SIG-M5 treated with dmso at 0.1 percent for 504 hours (cell line): ENCODE measurements at regions not wholly inside any gene's neighbourhood (a gene's known extent, or its start where the extent isn't known, plus 50 kb on each side); places are given as distances from the start of the nearest gene placed in this dataset.

Experiments
- DNase-seq: peaks from one replicate; lab custom pipeline; 2025; ENCODE audit not compliant: unreplicated experiment; lab: John Stamatoyannopoulos, UW

DNA sequence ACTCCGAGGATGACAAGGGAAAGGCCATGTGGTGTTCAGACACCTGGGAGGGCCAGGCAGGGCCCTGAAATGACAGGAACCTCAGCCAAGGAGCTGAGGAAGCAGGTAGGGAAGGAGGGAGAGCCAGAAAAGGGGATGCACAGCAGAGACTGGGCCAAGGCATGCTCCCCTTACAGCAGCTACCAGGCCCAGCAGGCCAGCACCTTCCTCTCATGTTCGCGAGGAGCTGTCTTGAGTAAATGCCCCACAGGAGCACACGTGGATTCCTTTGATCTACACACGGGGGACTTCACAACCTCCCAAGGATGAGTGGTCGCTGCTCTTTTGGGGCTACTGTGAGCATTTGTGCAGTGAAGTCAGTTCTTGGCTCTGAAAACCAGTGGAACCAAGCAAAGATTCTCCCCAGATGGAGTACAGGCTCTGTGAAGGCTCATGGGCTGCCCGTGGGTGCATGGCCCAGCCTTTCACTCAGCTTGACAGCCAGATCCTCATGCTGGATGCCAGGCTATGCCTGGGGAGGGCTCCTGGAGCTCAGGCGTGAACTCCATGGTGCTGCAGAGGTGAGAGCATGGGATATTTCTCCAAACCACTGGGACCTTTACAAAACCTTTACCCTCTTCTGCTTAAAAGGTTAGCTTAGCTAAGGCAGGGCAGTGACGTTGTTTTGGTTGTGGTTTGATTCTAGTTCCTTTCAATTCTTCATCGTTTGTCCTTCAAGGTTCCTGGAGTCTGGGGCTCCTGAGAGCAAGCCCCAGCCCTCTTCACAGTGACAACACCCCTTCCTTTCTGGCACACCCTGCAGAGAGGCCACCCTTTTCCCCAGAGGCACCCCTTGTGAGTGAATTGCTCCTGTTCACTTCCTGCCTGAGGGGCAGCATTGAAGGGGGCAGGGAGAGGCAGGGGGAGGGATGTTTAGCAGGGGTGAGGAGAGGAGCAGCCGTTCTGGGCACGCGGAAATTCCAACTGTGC lies 74.2 kb upstream of the ZPBP start:
- no peak for DNase-seq

DNA sequence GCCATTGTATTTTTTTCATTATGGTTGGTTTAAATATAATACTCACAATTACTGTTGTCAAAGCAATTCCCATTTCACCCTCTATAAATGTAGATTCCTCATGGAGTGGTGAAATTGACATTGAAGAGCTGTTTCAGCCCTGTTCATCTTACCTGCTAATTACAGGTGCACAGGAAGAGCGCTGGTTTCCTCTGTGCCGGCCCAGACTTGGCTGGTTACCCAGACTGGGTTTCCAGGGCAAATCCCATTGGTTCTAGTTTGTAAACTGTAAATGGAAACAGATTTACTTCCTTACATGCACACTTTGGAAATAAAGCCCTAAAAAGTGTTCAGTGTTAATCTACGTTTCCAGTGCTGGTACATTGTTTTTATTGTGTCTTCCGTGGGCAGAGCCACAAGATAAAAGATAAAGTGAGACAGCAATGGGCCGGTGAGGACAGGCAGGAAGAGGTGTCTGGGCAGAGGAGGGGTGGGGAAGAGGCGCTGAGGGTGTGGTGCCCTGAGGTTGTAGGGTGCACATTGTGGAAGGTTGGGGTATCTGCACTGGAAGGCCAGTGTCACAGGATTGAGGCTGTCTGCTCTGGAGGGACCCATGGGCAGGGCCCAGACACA lies 71.6 kb upstream of the ZPBP start:
- DNase-seq: no peak

DNA sequence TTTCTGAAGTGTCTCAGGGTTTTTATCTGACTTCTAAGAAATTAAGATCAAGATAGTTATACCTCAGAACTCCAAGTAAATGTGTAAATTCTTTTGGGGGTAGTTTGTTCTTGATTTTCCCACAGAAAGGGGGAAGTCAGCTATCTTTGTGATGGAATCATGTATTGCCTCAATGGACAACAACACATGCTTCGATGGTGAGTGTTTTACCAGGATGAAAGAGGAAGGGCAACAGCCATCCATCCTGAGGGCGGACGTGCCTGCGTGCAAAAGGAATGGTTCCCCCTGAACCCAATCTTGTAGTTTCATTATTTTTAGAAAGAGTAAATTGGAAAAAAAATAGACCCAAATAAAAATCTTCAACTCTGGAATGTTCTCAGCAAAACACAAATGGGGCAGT lies 67.2 kb upstream of the ZPBP start:
- DNase-seq: no peak

GRCh38 chr7:50159154-50159553 lies 66.1 kb upstream of the ZPBP start:
- DNase-seq: no peak

DNA sequence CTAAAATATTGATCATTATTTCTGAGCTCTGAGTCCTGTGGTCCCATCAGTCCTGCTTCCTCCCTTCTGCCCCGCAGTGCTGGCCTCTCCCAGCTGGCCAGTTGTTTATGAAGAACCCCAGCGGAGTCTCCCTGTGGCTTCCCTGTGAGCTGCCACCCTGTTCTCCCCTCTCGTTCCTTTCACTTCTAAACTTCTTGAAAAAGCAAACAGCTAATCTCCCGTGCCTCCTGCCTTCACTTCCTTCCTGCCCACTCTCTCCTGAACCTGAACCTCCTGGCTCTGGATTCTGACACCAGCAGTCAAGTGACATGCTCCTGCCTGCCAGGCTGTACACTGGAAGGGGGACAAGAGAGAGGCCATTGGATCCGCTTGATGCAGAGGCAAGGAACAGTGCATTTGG lies 63.7 kb upstream of the ZPBP start:
- no peak for DNase-seq

DNA sequence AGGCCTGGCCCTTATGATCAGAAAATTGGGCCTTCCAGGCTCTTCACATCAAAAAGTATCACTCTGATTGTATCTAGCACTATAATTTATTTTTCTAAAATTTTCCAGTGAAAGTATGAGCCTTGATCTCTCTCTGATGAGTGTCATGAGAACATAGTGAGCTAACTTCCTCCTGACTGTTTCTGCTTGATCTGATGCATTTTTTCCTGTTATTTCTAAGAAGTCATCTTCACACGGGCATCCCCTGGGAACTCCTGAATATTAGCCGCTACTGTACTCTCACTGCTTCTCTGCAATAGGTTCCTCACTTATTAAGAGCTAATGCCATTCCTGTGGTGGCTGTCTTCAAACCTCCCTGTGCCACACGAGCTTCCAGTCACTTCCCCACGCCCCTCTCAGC lies 63.1 kb upstream of the ZPBP start:
- no peak for DNase-seq

DNA sequence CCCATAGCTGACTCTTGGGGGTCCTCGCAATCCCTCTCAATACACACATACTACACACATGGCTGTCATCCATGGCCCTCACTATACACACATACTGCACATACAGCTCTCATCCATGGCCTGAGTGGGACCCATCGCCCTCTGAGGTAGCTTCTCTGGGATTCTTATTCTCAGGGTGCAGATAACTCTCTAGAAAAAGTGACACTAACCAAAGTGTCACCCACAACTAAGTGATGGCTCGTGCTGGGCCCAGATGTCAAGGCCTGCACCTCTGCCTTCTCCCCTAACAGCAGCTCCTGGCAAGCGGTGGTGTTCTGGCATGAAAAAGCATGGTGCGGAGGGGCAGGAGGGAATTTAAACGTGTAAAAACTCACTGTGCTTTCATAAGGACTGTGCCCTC lies 62.7 kb upstream of the ZPBP start:
- DNase-seq: no peak

DNA sequence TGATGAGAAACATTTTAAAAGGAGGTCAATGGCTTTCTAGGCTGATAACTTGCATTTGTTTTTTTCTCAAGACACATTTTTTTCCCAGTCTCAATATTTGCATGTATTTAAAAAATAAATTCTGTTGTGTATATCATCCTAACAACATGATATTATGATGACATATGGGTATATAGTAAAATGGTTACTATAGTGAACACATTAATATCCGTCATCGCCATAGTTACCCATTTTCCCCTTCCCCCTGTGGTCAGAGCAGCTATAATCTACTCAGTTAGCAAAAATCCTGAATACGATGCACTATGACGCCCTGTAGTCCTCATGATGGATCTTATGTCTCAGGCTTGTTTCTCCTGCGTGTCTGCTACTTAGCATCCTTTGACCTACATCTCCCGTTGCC lies 60.9 kb upstream of the ZPBP start:
- no peak for DNase-seq

GRCh38 chr7:50153148-50153547 lies 60.1 kb upstream of the ZPBP start:
- no peak for DNase-seq

- DNase-seq: no peak
Measured at GRCh38 chr7:50152486-50152885, 59.4 kb upstream of the ZPBP start.

DNA sequence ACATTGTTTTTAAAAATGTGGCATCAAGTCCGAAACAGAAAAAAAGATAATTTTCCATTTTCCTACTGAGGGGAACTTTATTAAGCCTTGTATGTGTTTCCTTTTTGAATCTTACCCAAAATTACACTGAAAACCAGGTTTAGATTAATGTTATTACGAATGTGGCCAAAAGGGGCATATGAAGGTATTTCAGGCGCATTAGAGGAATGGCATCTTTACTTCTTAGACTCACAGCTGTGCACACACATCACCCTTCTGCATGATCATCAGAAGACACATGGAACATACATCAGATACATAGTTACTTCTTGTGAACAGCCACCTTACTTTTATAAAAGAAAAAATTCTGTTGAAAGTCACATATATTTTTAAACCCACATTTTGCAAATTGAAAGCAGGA lies 58.6 kb upstream of the ZPBP start:
- DNase-seq: no peak

DNA sequence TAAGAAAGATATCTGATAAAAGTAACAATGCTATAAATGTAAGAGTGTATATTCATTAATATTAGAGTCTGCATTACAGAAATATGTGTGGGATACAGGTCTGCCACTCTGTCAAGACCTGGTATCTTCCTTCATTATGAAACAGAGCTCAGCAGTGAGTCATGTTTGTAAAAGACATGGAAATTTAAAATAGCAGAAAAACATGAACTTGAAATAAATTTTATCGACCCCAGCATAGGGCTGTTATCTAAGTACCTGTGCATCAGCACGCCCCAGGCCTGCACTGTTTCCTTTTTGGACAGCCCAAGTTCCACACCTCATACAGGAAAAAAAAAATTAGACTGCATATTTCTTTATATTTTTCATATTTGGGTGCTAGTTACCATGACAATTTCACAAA lies 58.0 kb upstream of the ZPBP start:
- no peak for DNase-seq

DNA sequence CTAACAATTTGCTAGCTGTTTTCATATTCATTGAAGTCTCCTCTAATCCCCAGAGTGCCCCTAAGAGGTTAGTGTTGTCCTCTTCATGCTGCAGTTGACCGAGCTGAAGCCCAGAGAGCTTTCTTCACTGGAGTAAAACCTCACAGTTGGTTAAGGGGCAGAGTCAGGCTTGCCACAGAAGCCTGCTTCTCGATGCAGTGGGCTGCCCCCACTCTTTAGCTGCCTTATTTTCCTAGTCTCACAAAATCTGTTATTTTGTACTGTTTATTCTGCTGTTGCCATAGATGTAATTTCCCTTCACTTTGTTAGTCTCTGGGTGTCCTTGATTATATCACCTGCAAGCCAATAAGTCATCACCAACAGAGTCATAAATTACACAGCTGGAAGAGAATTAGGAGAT lies 56.3 kb upstream of the ZPBP start:
- DNase-seq: no peak

GRCh38 chr7:50147951-50148808 lies 55.1 kb upstream of the ZPBP start:
- DNase-seq: no peak

DNA sequence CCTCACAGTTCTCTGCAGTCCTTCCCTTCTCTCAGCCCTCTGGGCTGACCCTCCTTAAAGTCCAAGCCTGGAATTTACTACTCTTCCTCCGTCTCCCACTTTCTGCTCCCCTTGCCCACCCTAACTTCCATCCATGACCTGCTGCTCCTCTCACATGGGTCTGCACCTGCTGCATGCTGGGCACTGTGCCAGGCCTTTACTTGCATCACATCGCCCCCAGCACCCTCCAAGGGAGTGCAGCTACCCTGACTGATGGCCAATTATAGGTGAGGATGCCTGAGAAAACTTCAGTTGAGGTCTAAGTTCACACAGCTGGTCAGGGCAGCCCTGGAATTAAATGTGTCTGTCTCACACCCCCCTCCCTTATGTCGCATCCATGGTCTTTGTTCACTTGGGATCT lies 53.6 kb upstream of the ZPBP start:
- no peak for DNase-seq

GRCh38 chr7:50145801-50146338 lies 52.8 kb upstream of the ZPBP start:
- DNase-seq: no peak

GRCh38 chr7:50145226-50145625 lies 52.2 kb upstream of the ZPBP start:
- DNase-seq: no peak
